Esophagus squamous epithelium (tissue), 5 donors: ENCODE measurements at regions not wholly inside any gene's neighbourhood (a gene's known extent, or its start where the extent isn't known, plus 50 kb on each side); places are given as distances from the start of the nearest gene placed in this dataset.
"Not testable (repeated sequence)": the region's sequence is repeated elsewhere in the genome, so short reads cannot be mapped to it uniquely, and the experiment has no call there.

Source experiments
- DNase-seq: peaks from one replicate; lab custom pipeline; 2025; lab: John Stamatoyannopoulos, UW
- H3K27ac ChIP-seq, 4 donors: fragments of 200-600 bp; sonication (generic); one replicate each; pipeline ENCODE4 v1.5.1; 2016 to 2019; ENCODE audit warnings: mild to moderate bottlenecking in 1 of 4
- H3K27me3 ChIP-seq, 4 donors: fragments of 200-600 bp; sonication (generic); 1 replicate in 3 of 4; 2 replicates in 1 of 4; pipeline versions ENCODE4 v1.5.1 to v1.6.0; 2017 to 2021; ENCODE audit warnings: antibody characterized with exemption in 1 of 4
- H3K36me3 ChIP-seq, 3 donors: fragments of 200-600 bp; sonication (generic); one replicate each; pipeline ENCODE4 v1.5.1; 2016 to 2019
- H3K4me1 ChIP-seq, 3 donors: fragments of 200-600 bp; sonication (generic); one replicate each; pipeline ENCODE4 v1.5.1; 2017 to 2019
- H3K4me3 ChIP-seq, 4 donors: fragments of 200-600 bp; sonication (generic); 1 replicate in 3 of 4; 2 replicates in 1 of 4; pipeline ENCODE4 v1.5.1; 2016 to 2019; ENCODE audit warnings: mild to moderate bottlenecking in 2 of 4, moderate library complexity in 1 of 4
- H3K9me3 ChIP-seq, 3 donors: fragments of 200-600 bp; sonication (generic); one replicate each; pipeline ENCODE4 v1.5.1; 2016 to 2019
- POLR2A ChIP-seq, 4 donors: fragments of 450-650 bp; IDR thresholded peaks; one replicate each; pipeline ENCODE4 v1.6.1; 2017; ENCODE audit warnings: antibody characterized with exemption in 4 of 4, mild to moderate bottlenecking in 4 of 4, moderate library complexity in 3 of 4
- WGBS, 2 donors: methylation state at CpG; one replicate each; pipeline ENCODE4 v1.1.5; 2018; 5-methylcytosine and 5-hydroxymethylcytosine counted together
- intact Hi-C: fragments of 100-400 bp; cut with DNase I; formaldehyde crosslinking; loops from one replicate; pipeline ENCODE4 v1.15.0; 2022
- TF ChIP-seq, protein P1 (sequence below), 6 experiments: fragments of 450-650 bp in 4 of 6; fragments of 200-600 bp in 2 of 6; sonication (generic) in 2 of 6; IDR thresholded peaks; one replicate each; pipeline ENCODE4 v1.5.1; 2016 to 2019; ENCODE audit warnings: antibody characterized with exemption in 6 of 6, mild to moderate bottlenecking in 4 of 6, moderate library complexity in 4 of 6
- donor health status: DM: yes; HTN: yes; CAD: no.

DNA sequence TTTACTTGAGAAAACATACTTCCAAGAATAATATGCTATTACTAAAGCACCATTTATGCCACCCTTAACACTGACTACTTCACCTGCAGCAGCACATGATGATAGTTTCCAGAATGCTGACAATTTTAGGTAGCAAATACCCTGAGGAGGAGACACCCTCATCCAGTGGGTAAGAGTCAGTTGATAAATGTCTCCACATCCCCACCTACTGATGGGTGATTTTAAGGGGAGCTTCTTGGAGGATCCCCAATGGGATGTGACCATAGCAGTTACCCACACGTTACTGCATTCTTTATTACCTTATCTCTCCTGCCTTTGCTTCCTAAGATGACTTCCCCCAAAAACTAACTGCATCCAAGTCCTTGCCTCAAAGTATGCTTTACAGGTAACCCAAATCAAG lies 131.2 kb upstream of the SMARCAD1 start:
- no peak for DNase-seq
- Histone ChIP-seq H3K27me3 (no peaks in the 10 kb centered on the region), H3K9me3 (no peaks in the 10 kb centered on the region), H3K27ac (no peak overlapping the region), H3K4me1 (no peaks in the 10 kb centered on the region), H3K4me3 (no peak overlapping the region), H3K36me3 (no peaks in the 10 kb centered on the region)
- TF ChIP-seq, protein P1, sequence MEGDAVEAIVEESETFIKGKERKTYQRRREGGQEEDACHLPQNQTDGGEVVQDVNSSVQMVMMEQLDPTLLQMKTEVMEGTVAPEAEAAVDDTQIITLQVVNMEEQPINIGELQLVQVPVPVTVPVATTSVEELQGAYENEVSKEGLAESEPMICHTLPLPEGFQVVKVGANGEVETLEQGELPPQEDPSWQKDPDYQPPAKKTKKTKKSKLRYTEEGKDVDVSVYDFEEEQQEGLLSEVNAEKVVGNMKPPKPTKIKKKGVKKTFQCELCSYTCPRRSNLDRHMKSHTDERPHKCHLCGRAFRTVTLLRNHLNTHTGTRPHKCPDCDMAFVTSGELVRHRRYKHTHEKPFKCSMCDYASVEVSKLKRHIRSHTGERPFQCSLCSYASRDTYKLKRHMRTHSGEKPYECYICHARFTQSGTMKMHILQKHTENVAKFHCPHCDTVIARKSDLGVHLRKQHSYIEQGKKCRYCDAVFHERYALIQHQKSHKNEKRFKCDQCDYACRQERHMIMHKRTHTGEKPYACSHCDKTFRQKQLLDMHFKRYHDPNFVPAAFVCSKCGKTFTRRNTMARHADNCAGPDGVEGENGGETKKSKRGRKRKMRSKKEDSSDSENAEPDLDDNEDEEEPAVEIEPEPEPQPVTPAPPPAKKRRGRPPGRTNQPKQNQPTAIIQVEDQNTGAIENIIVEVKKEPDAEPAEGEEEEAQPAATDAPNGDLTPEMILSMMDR (IDR thresholded peaks at IDR 0.05) = no peak
- no peak for TF ChIP-seq POLR2A (IDR thresholded peaks at IDR 0.05)
- 35 to 48% methylated on average over 1 of the region's 1 CpG for WGBS, 2 donors
- intact Hi-C loops = no loop called here

DNA sequence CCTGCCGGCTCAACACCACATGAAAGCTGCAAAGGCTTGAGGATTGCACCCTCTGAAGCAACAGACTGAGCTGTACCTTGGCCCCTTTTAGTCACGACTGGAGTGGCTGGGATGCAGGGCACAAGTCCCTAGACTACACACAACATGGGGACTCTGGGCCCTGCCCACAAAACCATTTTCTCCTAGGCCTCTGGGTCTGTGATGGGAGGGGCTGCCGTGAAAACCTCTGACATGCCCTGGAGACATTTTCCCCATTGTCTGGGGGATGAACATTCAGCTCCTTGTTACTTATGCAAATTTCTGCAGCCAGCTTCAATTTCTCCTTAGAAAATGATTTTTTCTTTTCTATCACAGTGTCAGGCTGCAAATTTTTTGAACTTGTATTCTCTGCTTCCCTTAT lies 123.5 kb upstream of the SMARCAD1 start:
- no peaks in the 10 kb centered on the region for H3K27me3 ChIP-seq
- H3K27ac ChIP-seq = no peak overlapping the region
- intact Hi-C loops = no loop called here
- TF ChIP-seq, protein P1 (IDR thresholded peaks at IDR 0.05) = no peak
- TF ChIP-seq POLR2A (IDR thresholded peaks at IDR 0.05) = no peak
- no peak overlapping the region for H3K4me3 ChIP-seq
- H3K36me3 ChIP-seq = no peaks in the 10 kb centered on the region
- H3K9me3 ChIP-seq = no peaks in the 10 kb centered on the region
- DNase-seq = no peak
- H3K4me1 ChIP-seq = no peaks in the 10 kb centered on the region
- 55 to 63% methylated on average over 1 to 3 of the region's 3 CpGs for WGBS, 2 donors

DNA sequence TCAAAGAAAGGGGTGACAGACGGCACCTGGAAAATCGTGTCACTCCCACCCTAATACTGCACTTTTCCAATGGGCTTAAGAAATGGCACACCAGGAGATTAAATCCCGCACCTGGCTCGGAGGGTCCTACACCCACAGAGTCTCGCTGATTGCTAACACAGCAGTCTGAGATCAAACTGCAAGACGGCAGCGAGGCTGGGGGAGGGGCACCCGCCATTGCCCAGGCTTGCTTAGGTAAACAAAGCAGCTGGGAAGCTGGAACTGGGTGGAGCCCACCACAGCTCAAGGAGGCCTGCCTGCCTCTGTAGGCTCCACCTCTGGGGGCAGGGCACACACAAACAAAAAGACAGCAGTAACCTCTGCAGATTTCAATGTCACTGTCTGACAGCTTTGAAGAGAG lies 108.5 kb upstream of the SMARCAD1 start:
- H3K4me3 ChIP-seq, H3K27me3 ChIP-seq, DNase-seq, H3K4me1 ChIP-seq, H3K27ac ChIP-seq, H3K36me3 ChIP-seq, intact Hi-C loops, H3K9me3 ChIP-seq: not testable (repeated sequence)
- 82% methylated on average over 7 of the region's 8 CpGs; no CpG with 5 or more reads in 1 of the 2 donors for WGBS, 2 donors

DNA sequence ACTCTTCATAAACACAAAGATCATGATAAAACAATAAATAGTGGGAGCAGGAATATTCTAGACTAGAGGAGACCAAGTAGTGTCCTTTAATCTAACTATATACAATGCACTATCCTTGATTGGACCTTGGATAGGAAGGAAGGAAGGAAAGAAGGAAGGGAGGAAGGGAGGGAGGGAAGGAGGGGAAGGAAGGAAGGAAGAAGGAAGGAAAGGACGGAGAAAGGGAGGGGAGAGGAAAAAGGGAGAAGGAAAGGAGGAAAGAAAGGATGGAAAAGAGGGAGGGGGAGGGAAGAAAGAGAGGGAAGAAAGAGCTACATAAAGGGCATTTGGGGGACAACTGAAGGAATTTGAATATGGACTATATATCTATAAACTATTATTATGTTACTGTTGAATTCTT lies 95.0 kb upstream of the SMARCAD1 start:
- Histone ChIP-seq H3K36me3 (no peaks in the 10 kb centered on the region), H3K27me3 (no peaks in the 10 kb centered on the region), H3K9me3 (no peaks in the 10 kb centered on the region), H3K4me3 (no peak overlapping the region), H3K4me1 (no peaks in the 10 kb centered on the region), H3K27ac (no peak overlapping the region)
- no peak for TF ChIP-seq POLR2A (IDR thresholded peaks at IDR 0.05)
- TF ChIP-seq, protein P1 (IDR thresholded peaks at IDR 0.05) = no peak
- no peak for DNase-seq
- intact Hi-C loops = no loop called here
- 57 to 60% methylated on average over 1 of the region's 1 CpG for WGBS, 2 donors

DNA sequence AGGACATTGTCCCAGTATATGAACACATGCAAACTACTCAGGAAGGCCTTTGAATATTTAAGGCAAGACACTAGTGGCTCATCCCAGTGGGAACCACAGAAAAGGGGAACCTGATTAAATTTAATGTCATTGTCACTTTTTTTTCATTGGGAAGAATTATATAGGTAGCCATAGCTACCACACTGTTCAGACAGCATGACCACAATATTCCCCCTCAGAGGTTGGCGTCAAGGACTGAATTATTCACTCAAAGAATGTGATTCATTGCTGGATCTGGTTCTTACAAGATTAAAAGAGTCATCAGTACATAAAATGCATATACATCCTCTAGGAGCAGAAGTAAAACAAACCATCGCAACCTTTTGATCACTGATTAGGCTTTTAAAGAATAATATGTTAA lies 92.0 kb upstream of the SMARCAD1 start:
- intact Hi-C loops = no loop called here
- WGBS, 2 donors = 40 to 52% methylated on average over 2 of the region's 2 CpGs
- H3K4me1 ChIP-seq = no peaks in the 10 kb centered on the region
- H3K27ac ChIP-seq = no peak overlapping the region
- H3K27me3 ChIP-seq = no peaks in the 10 kb centered on the region
- H3K36me3 ChIP-seq = no peaks in the 10 kb centered on the region
- no peak for DNase-seq
- no peaks in the 10 kb centered on the region for H3K9me3 ChIP-seq
- TF ChIP-seq, protein P1 (IDR thresholded peaks at IDR 0.05) = no peak
- no peak for TF ChIP-seq POLR2A (IDR thresholded peaks at IDR 0.05)
- H3K4me3 ChIP-seq = no peak overlapping the region

DNA sequence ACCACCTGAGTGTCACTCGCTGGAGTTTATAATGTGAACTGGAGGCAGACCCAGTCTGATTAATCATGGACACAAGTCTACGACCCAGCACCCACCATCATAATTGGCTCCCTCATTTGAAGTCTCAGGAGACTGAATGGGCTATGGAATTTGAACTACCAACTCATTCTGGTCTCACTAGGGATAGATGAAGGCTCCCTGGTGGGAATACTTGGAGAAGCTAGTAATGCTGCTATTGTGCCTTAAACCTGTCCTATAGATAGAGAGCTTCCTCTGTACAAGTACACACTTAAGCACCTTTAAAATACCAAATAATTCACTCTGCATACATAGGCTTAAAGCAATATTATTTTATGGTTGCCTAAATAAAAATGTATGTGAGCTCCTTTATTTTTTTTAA lies 90.8 kb upstream of the SMARCAD1 start:
- TF ChIP-seq, protein P1 (IDR thresholded peaks at IDR 0.05) = no peak
- no peak for TF ChIP-seq POLR2A (IDR thresholded peaks at IDR 0.05)
- Histone ChIP-seq H3K27ac (no peak overlapping the region), H3K36me3 (no peaks in the 10 kb centered on the region), H3K9me3 (no peaks in the 10 kb centered on the region), H3K27me3 (no peaks in the 10 kb centered on the region), H3K4me1 (no peaks in the 10 kb centered on the region), H3K4me3 (no peak overlapping the region)
- WGBS, 2 donors = 78 to 82% methylated on average over 2 of the region's 2 CpGs
- no peak for DNase-seq
- intact Hi-C loops = no loop called here
